AG09319 (cell line): ENCODE measurements at regions not wholly inside any gene's neighbourhood (a gene's known extent, or its start where the extent isn't known, plus 50 kb on each side); places are given as distances from the start of the nearest gene placed in this dataset.
"Not testable (repeated sequence)": the region's sequence is repeated elsewhere in the genome, so short reads cannot be mapped to it uniquely, and the experiment has no call there.

Experiments used
- DNase-seq: peaks from one replicate; pipeline ENCODE4 v3.0.0-alpha.2; 2010; ENCODE audit warnings: low read depth; ENCODE audit errors: extremely low read depth
- TF ChIP-seq, protein P1 (sequence below): IDR thresholded peaks from 2 replicates; pipeline ENCODE4 v1.5.1; 2011; ENCODE audit warnings: low read depth, mild to moderate bottlenecking, inconsistent platforms, low read length, moderate library complexity

GRCh38 chr3:72080095-72080494, 295.1 kb upstream of the PROK2 start:
- no peak for DNase-seq
- TF ChIP-seq, protein P1, sequence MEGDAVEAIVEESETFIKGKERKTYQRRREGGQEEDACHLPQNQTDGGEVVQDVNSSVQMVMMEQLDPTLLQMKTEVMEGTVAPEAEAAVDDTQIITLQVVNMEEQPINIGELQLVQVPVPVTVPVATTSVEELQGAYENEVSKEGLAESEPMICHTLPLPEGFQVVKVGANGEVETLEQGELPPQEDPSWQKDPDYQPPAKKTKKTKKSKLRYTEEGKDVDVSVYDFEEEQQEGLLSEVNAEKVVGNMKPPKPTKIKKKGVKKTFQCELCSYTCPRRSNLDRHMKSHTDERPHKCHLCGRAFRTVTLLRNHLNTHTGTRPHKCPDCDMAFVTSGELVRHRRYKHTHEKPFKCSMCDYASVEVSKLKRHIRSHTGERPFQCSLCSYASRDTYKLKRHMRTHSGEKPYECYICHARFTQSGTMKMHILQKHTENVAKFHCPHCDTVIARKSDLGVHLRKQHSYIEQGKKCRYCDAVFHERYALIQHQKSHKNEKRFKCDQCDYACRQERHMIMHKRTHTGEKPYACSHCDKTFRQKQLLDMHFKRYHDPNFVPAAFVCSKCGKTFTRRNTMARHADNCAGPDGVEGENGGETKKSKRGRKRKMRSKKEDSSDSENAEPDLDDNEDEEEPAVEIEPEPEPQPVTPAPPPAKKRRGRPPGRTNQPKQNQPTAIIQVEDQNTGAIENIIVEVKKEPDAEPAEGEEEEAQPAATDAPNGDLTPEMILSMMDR = no peak

- TF ChIP-seq, protein P1 = no peak
- no peak for DNase-seq
Measured at GRCh38 chr3:72079369-72079872, 294.5 kb upstream of the PROK2 start.

DNA sequence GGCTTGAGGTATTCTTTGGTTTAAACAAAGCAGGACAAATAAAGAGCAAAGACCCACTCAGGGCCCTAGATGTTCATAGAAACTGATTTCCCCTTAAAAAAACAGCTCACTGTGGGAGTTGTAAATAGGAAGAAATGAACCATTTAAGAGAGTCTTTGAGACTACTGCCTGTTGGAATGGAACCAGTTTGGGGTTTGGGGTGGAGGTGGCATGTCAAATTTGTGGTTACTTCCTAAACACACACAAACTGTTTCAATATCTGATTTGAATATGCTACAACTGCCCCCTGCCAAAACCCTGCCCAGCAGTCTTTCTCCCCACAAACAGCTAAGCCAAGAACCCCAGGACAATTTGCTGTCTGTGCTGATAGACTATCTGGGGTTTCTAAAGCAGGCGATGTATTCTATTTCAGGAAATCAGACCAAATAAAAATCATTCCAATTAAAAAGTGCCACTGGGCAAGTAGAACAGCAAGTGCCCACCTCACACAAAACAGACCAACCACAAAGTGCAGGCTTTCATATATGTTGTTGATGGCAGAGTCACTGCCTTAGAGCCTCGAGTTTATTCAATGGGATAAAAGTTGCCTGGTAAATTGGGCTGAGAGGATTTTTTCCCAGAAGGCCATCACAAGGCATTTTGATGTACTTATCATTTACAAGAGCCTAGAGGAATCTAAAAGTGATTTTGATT, 293.9 kb upstream of the PROK2 start:
- DNase-seq = no peak

GRCh38 chr3:72077473-72078259, 292.7 kb upstream of the PROK2 start:
- TF ChIP-seq, protein P1 = no peak
- no peak for DNase-seq

More for the DNA sequence above, 293.9 kb upstream of the PROK2 start:
- TF ChIP-seq, protein P1 = no peak

DNA sequence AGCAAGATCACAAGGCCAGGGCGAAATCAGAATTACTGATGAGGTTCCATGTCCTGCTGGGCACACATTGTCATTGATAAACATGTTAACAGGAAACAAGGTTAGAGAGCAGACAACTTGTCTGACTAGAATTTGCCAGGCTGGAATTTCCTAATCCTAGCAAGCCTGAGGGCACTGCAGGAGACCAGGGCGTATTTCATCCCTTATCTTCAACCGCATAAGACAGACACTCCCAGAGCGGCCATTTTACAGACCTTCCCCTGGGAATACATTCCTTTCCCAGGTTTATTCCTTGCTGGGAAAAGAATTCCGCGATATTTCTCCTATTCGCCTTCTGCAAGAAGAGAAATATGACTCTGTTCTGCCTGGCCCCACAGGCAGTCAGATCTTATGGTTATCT, 290.9 kb upstream of the PROK2 start:
- DNase-seq = not testable (repeated sequence)

DNA sequence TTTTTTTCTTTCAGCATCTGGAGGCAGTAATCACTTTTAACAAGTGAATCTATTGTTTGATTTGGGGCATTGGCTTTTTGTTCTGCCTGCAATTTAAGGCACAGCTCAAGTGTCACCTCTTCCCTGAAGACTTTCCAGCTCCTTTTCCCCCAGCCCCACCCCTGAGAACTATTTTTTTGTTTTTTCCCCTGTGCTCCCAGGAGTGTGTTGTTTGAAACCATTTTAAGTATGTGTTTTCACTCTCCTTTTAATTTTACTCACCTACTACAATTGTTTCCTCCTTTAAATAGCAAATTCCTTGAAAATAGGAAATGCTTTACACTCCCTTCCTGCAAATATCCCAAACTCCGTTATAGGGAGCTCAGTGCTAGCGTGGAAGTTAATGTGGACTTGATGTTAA, 286.7 kb upstream of the PROK2 start:
- DNase-seq = no peak
- TF ChIP-seq, protein P1 = no peak

DNA sequence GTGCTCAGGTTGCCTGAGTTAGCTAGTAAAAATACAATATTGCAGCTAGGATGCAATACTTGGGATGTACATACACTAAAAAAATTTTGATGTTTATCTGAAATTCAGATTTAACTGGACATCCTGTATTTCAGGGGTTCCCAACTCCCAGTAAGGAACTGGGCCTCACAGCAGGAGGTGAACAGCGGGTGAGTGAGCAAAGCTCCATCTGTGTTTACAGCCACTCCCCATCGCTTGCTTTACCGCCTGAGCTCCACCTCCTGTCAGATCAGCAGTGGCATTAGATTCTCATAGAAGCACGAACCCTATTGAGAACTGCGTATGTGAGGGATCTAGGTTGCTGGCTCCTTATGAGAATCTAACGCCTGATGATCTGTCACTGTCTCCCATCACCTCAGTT, 285.1 kb upstream of the PROK2 start:
- DNase-seq = no peak
- TF ChIP-seq, protein P1 = no peak

DNA sequence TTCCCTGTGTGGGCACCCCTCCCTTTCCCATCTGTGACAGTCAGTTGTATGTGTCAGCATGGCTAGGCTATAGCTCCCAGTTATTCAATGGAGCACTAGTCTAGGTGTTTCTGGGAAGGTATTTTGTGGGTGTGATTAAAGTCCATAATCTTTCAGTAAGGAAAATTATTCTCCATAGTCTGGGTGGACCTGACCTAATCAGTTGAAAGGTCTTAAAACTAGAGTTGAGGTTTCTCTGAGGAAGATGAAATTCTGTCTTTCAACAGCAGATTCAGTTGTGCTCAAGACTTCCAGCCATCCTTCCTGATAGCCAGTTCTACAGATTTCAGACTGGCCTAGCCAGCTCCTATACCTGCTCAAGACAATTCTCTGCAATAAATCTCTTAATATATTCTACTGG, 284.6 kb upstream of the PROK2 start:
- no peak for DNase-seq

More for the DNA sequence above, 284.6 kb upstream of the PROK2 start:
- TF ChIP-seq, protein P1 = no peak
